GM12878 (cell line): ENCODE measurements at regions not wholly inside any gene's neighbourhood (a gene's known extent, or its start where the extent isn't known, plus 50 kb on each side); places are given as distances from the start of the nearest gene placed in this dataset.

Source experiments
- CBFB ChIP-seq: IDR thresholded peaks from 2 replicates; pipeline ENCODE4 v1.6.1; 2016; ENCODE audit warnings: antibody characterized with exemption, low read depth
- CUX1 ChIP-seq: IDR thresholded peaks from 2 replicates; pipeline ENCODE4 v1.6.1; 2012; ENCODE audit warnings: improper control_type of control experiment, low read depth, low read length; ENCODE audit not compliant: insufficient replicate concordance
- E2F8 ChIP-seq: fragments of 450-650 bp; IDR thresholded peaks from 2 replicates; pipeline ENCODE4 v1.6.1; 2018; ENCODE audit warnings: mild to moderate bottlenecking, low read depth, moderate library complexity; ENCODE audit not compliant: partially characterized antibody
- MAX ChIP-seq: IDR thresholded peaks from 2 replicates; pipeline ENCODE4 v1.6.1; 2012; ENCODE audit warnings: low read depth, low read length, improper control_type of control experiment
- NKRF ChIP-seq: fragments of 450-650 bp; conservative IDR thresholded peaks from 2 replicates; pipeline ENCODE4 v1.6.1; 2017; ENCODE audit warnings: mild to moderate bottlenecking, moderate library complexity
- PBX3 ChIP-seq: IDR thresholded peaks from 2 replicates; pipeline ENCODE4 v1.6.1; 2011; ENCODE audit warnings: mild to moderate bottlenecking, low read depth, low read length, moderate library complexity; ENCODE audit not compliant: insufficient replicate concordance
- RAD21 ChIP-seq: IDR thresholded peaks from 2 replicates; pipeline ENCODE4 v1.6.1; 2011; ENCODE audit warnings: mild to moderate bottlenecking, low read depth, low read length, moderate library complexity; ENCODE audit not compliant: insufficient read depth
- SREBF2 ChIP-seq: IDR thresholded peaks from 2 replicates; pipeline ENCODE4 v1.6.1; 2012; ENCODE audit warnings: mild to moderate bottlenecking, low read length
- STAT3 ChIP-seq: IDR thresholded peaks from 2 replicates; pipeline ENCODE4 v1.6.1; 2011; ENCODE audit warnings: low read depth, low read length, improper control_type of control experiment
- WRNIP1 ChIP-seq: IDR thresholded peaks from 2 replicates; pipeline ENCODE4 v1.6.1; 2011; ENCODE audit warnings: low read depth, low read length, improper control_type of control experiment, borderline replicate concordance
- ZBTB40 ChIP-seq: fragments of 450-650 bp; IDR thresholded peaks from 2 replicates; pipeline ENCODE4 v1.6.1; 2016; ENCODE audit warnings: mild to moderate bottlenecking, moderate library complexity, borderline replicate concordance
- ZNF622 ChIP-seq: fragments of 450-650 bp; IDR thresholded peaks from 2 replicates; pipeline ENCODE4 v1.6.1; 2017; ENCODE audit warnings: mild to moderate bottlenecking, inconsistent platforms

- TF ChIP-seq PBX3 (peak; percentile 26), STAT3 (0 out of 2 replicates have a peak, but pooled peaks have one; percentile 17), RAD21 (peak; percentile 31; the same call in 1 of the 2 replicates), E2F8 (peak; percentile 80), ZNF622 (no peak), SREBF2 (no peak), CBFB (peak; percentile 95), MAX (peak; percentile 47; the same call in 1 of the 2 replicates), NKRF (peak; percentile 70; the same call in 1 of the 2 replicates), WRNIP1 (no peak; the same call in 1 of the 2 replicates), CUX1 (peak; percentile 94), ZBTB40 (peak; percentile 91)
These were observed 189.4 kb upstream of the RREB1 start (continued) for GRCh38 chr6:6918216-6918983.
